G401 (cell line): ENCODE measurements at regions not wholly inside any gene's neighbourhood (a gene's known extent, or its start where the extent isn't known, plus 50 kb on each side); places are given as distances from the start of the nearest gene placed in this dataset.

ENCODE experiments used
- DNase-seq: peaks from one replicate; pipeline ENCODE4 v3.0.0-alpha.2; 2015; ENCODE audit warnings: low spot score
- in situ Hi-C: cut with HindIII; loops from 2 replicates; pipeline ENCODE4 v1.10.0; 2016; ENCODE audit warnings: low sequenced_read_pairs, mixed read lengths

- in situ Hi-C loops = no loop called here
- DNase-seq = no peak
These were observed 329.6 kb downstream of the PCDH20 start for GRCh38 chr13:61086087-61086486.

- DNase-seq = no peak
- in situ Hi-C loops = no loop called here
These were observed 330.7 kb downstream of the PCDH20 start for GRCh38 chr13:61084988-61085387.

- in situ Hi-C loops = no loop called here
- no peak for DNase-seq
These were observed 336.5 kb downstream of the PCDH20 start for GRCh38 chr13:61078976-61079770.

- in situ Hi-C loops = no loop called here
These were observed 363.5 kb downstream of the PCDH20 start for GRCh38 chr13:61052175-61052574.

GRCh38 chr13:61045251-61045650 lies 370.4 kb downstream of the PCDH20 start:
- no peak for DNase-seq
- in situ Hi-C loops = no loop called here

More at GRCh38 chr13:61052175-61052574, 363.5 kb downstream of the PCDH20 start:
- no peak for DNase-seq

- DNase-seq = no peak
- in situ Hi-C loops = no loop called here
These were observed 375.5 kb downstream of the PCDH20 start for GRCh38 chr13:61040181-61040580.

GRCh38 chr13:61039302-61039701 lies 376.3 kb downstream of the PCDH20 start:
- in situ Hi-C loops = no loop called here
- no peak for DNase-seq

GRCh38 chr13:61036715-61037114 lies 378.9 kb downstream of the PCDH20 start:
- no peak for DNase-seq
- in situ Hi-C loops = no loop called here

GRCh38 chr13:61030445-61030844 lies 385.2 kb downstream of the PCDH20 start:
- in situ Hi-C loops = no loop called here
- DNase-seq = no peak

GRCh38 chr13:61029064-61029463 lies 386.6 kb downstream of the PCDH20 start:
- no peak for DNase-seq

GRCh38 chr13:61024046-61024445 lies 391.6 kb downstream of the PCDH20 start:
- in situ Hi-C loops = no loop called here
- no peak for DNase-seq

More at GRCh38 chr13:61029064-61029463, 386.6 kb downstream of the PCDH20 start:
- in situ Hi-C loops = no loop called here

- in situ Hi-C loops = no loop called here
- DNase-seq = no peak
These were observed 393.8 kb downstream of the PCDH20 start for GRCh38 chr13:61021838-61022237.

GRCh38 chr13:61013796-61014195 lies 401.9 kb downstream of the PCDH20 start:
- DNase-seq = no peak
- in situ Hi-C loops = no loop called here

- in situ Hi-C loops = no loop called here
These were observed 405.3 kb downstream of the PCDH20 start for GRCh38 chr13:61010358-61010757.

GRCh38 chr13:61002686-61003085 lies 413.0 kb downstream of the PCDH20 start:
- no peak for DNase-seq
- in situ Hi-C loops = no loop called here

More at GRCh38 chr13:61010358-61010757, 405.3 kb downstream of the PCDH20 start:
- DNase-seq = no peak

GRCh38 chr13:60990032-60990733 lies 425.5 kb downstream of the PCDH20 start:
- in situ Hi-C loops = no loop called here
- no peak for DNase-seq

- in situ Hi-C loops = no loop called here
- DNase-seq = no peak
These were observed 429.3 kb downstream of the PCDH20 start for GRCh38 chr13:60986301-60986700.

GRCh38 chr13:60981407-60981806 lies 434.2 kb downstream of the PCDH20 start:
- no peak for DNase-seq
- in situ Hi-C loops = no loop called here

- in situ Hi-C loops = no loop called here
- DNase-seq = no peak
These were observed 439.3 kb downstream of the PCDH20 start for GRCh38 chr13:60976367-60976766.

GRCh38 chr13:60974296-60974695 lies 441.4 kb downstream of the PCDH20 start:
- no peak for DNase-seq
- in situ Hi-C loops = no loop called here

GRCh38 chr13:60973529-60973928 lies 442.1 kb downstream of the PCDH20 start:
- DNase-seq = no peak
- in situ Hi-C loops = no loop called here
